Progenitor cell of endocrine pancreas (in vitro differentiated cells): ENCODE measurements at regions not wholly inside any gene's neighbourhood (a gene's known extent, or its start where the extent isn't known, plus 50 kb on each side); places are given as distances from the start of the nearest gene placed in this dataset.

Source experiments
- DNase-seq: peaks from one replicate; pipeline ENCODE4 v3.0.0; 2021; ENCODE audit warnings: low spot score; ENCODE audit not compliant: unreplicated experiment
- H3K27ac Mint-ChIP-seq: 2 replicates; pipeline ENCODE4 v1.8.0; 2021; ENCODE audit warnings: mild to moderate bottlenecking, moderate library complexity, mixed read lengths
- H3K27me3 Mint-ChIP-seq: 2 replicates; pipeline ENCODE4 v1.8.0; 2021; ENCODE audit warnings: mixed read lengths
- H3K36me3 Mint-ChIP-seq: 2 replicates; pipeline ENCODE4 v1.8.0; 2022; ENCODE audit warnings: mixed read lengths; ENCODE audit not compliant: insufficient read depth
- H3K4me1 Mint-ChIP-seq: 2 replicates; pipeline ENCODE4 v1.8.0; 2021; ENCODE audit warnings: low read depth, mixed read lengths
- H3K4me3 Mint-ChIP-seq: 2 replicates; pipeline ENCODE4 v1.8.0; 2021; ENCODE audit warnings: low read depth, mild to moderate bottlenecking, moderate library complexity, mixed read lengths
- H3K9me3 Mint-ChIP-seq: 2 replicates; pipeline ENCODE4 v1.8.0; 2021; ENCODE audit warnings: low read depth, mixed read lengths
- CTCF ChIP-seq: fragments of 200-600 bp; sonication (generic); IDR thresholded peaks from one replicate; pipeline ENCODE4 v1.5.0; 2021; ENCODE audit warnings: antibody characterized with exemption, mild to moderate bottlenecking; ENCODE audit not compliant: unreplicated experiment

GRCh38 chr3:152731511-152731910, 103.4 kb upstream of the P2RY1 start:
- DNase-seq: no peak
- no peak for TF ChIP-seq CTCF
- no peak overlapping the region for H3K27ac Mint-ChIP-seq
- no peaks in the 10 kb centered on the region for H3K9me3 Mint-ChIP-seq
- no peaks in the 10 kb centered on the region for H3K36me3 Mint-ChIP-seq
- H3K4me1 Mint-ChIP-seq: no peaks in the 10 kb centered on the region
- no peaks in the 10 kb centered on the region for H3K27me3 Mint-ChIP-seq
- no peak overlapping the region for H3K4me3 Mint-ChIP-seq

- no peaks in the 10 kb centered on the region for H3K9me3 Mint-ChIP-seq
- no peaks in the 10 kb centered on the region for H3K27me3 Mint-ChIP-seq
- H3K36me3 Mint-ChIP-seq: no peaks in the 10 kb centered on the region
- no peaks in the 10 kb centered on the region for H3K4me1 Mint-ChIP-seq
- no peak for TF ChIP-seq CTCF
- no peak overlapping the region for H3K27ac Mint-ChIP-seq
- DNase-seq: no peak
- no peak overlapping the region for H3K4me3 Mint-ChIP-seq
These were observed 101.3 kb upstream of the P2RY1 start for GRCh38 chr3:152733584-152734119.

GRCh38 chr3:152737021-152737908, 97.7 kb upstream of the P2RY1 start:
- no peaks in the 10 kb centered on the region for H3K9me3 Mint-ChIP-seq
- DNase-seq: no peak

GRCh38 chr3:152738656-152739055, 96.3 kb upstream of the P2RY1 start:
- Mint-ChIP-seq H3K9me3 (no peaks in the 10 kb centered on the region), H3K27me3 (no peaks in the 10 kb centered on the region), H3K4me3 (no peak overlapping the region), H3K36me3 (no peaks in the 10 kb centered on the region), H3K4me1 (no peaks in the 10 kb centered on the region), H3K27ac (no peak overlapping the region)
- DNase-seq: no peak
- TF ChIP-seq CTCF: no peak

More at GRCh38 chr3:152737021-152737908, 97.7 kb upstream of the P2RY1 start:
- H3K4me1 Mint-ChIP-seq: no peaks in the 10 kb centered on the region
- H3K27me3 Mint-ChIP-seq: no peaks in the 10 kb centered on the region
- no peak overlapping the region for H3K27ac Mint-ChIP-seq
- H3K36me3 Mint-ChIP-seq: no peaks in the 10 kb centered on the region
- no peak overlapping the region for H3K4me3 Mint-ChIP-seq
- no peak for TF ChIP-seq CTCF

- H3K27me3 Mint-ChIP-seq: no peaks in the 10 kb centered on the region
- H3K9me3 Mint-ChIP-seq: no peaks in the 10 kb centered on the region
- H3K27ac Mint-ChIP-seq: no peak overlapping the region
- TF ChIP-seq CTCF: no peak
- H3K4me3 Mint-ChIP-seq: no peak overlapping the region
- H3K36me3 Mint-ChIP-seq: no peaks in the 10 kb centered on the region
- no peak for DNase-seq
- no peaks in the 10 kb centered on the region for H3K4me1 Mint-ChIP-seq
These were observed 92.3 kb upstream of the P2RY1 start for GRCh38 chr3:152742368-152743347.
